ENCODE measurements at regions not wholly inside any gene's neighbourhood (a gene's known extent, or its start where the extent isn't known, plus 50 kb on each side); places are given as distances from the start of the nearest gene placed in this dataset.

GRCh38 chrX:6793000-6793399, 258.1 kb upstream of the VCX3A start:
- no peak overlapping the region for H3K27ac ChIP-seq
- in situ Hi-C loops (cut with MboI; ENCODE audit: low pct_ligation_motif_present in 1 of 4, low pct_unique_long_range_greater_than_20kb in 1 of 4, low sequenced_read_pairs in 3 of 4) = no loop called here
- H3K9me3 ChIP-seq = no peaks in the 10 kb centered on the region
- WGBS, 2 donors (ENCODE audit: low coverage in 1 of 2) = 92 to 97% methylated on average over 4 to 5 of the region's 5 CpGs
- intact Hi-C loops (cut with DNase I; ENCODE audit: low total_unique reads) = no loop called here
- no peak overlapping the region for H3K4me3 ChIP-seq
- no peaks in the 10 kb centered on the region for H3K36me3 ChIP-seq
- no peak for TF ChIP-seq CTCF (IDR thresholded peaks at IDR 0.05)
- no peaks in the 10 kb centered on the region for H3K4me1 ChIP-seq
- DNase-seq = no peak
- H3K27me3 ChIP-seq = no peaks in the 10 kb centered on the region

- Histone ChIP-seq H3K27me3 (no peaks in the 10 kb centered on the region), H3K36me3 (no peaks in the 10 kb centered on the region), H3K27ac (no peak overlapping the region), H3K9me3 (no peaks in the 10 kb centered on the region), H3K4me1 (no peaks in the 10 kb centered on the region), H3K4me3 (no peak overlapping the region)
- intact Hi-C loops (cut with DNase I; ENCODE audit: low total_unique reads) (no loop called here), in situ Hi-C loops (cut with MboI; ENCODE audit: low pct_ligation_motif_present in 1 of 4, low pct_unique_long_range_greater_than_20kb in 1 of 4, low sequenced_read_pairs in 3 of 4) (no loop called here)
- DNase-seq = no peak
- 84 to 100% methylated on average over 1 to 3 of the region's 3 CpGs for WGBS, 2 donors (ENCODE audit: low coverage in 1 of 2)
- TF ChIP-seq CTCF (IDR thresholded peaks at IDR 0.05) (no peak), POLR2A (IDR thresholded peaks at IDR 0.05) (no peak), POLR2AphosphoS5 (IDR thresholded peaks at IDR 0.05) (no peak), EP300 (IDR thresholded peaks at IDR 0.05; ENCODE audit: low read depth) (no peak)
Measured at GRCh38 chrX:6783912-6784311, 249.0 kb upstream of the VCX3A start.

- Histone ChIP-seq H3K27me3 (no peaks in the 10 kb centered on the region), H3K9me3 (no peaks in the 10 kb centered on the region), H3K36me3 (no peaks in the 10 kb centered on the region), H3K27ac (no peak overlapping the region), H3K4me1 (no peaks in the 10 kb centered on the region), H3K4me3 (no peak overlapping the region)
- 76% methylated on average over 5 of the region's 5 CpGs; no CpG with 5 or more reads in 1 of the 2 donors for WGBS, 2 donors (ENCODE audit: low coverage in 1 of 2)
- intact Hi-C loops (cut with DNase I; ENCODE audit: low total_unique reads) = no loop called here
- TF ChIP-seq CTCF (IDR thresholded peaks at IDR 0.05) = no peak
- TF ChIP-seq POLR2A (IDR thresholded peaks at IDR 0.05) = no peak
- no peak for TF ChIP-seq EP300 (IDR thresholded peaks at IDR 0.05; ENCODE audit: low read depth)
- no peak for TF ChIP-seq POLR2AphosphoS5 (IDR thresholded peaks at IDR 0.05)
- in situ Hi-C loops (cut with MboI; ENCODE audit: low pct_ligation_motif_present in 1 of 4, low pct_unique_long_range_greater_than_20kb in 1 of 4, low sequenced_read_pairs in 3 of 4) = no loop called here
- DNase-seq = no peak
Measured at GRCh38 chrX:6782831-6783230, 247.9 kb upstream of the VCX3A start.

- no peaks in the 10 kb centered on the region for H3K27me3 ChIP-seq
- WGBS, 2 donors (ENCODE audit: low coverage in 1 of 2) = 20 to 56% methylated on average over 1 to 22 of the region's 22 CpGs
- no peaks in the 10 kb centered on the region for H3K9me3 ChIP-seq
- no peak overlapping the region for H3K4me3 ChIP-seq
- H3K27ac ChIP-seq = no peak overlapping the region
- TF ChIP-seq CTCF (IDR thresholded peaks at IDR 0.05) (no peak), EP300 (IDR thresholded peaks at IDR 0.05; ENCODE audit: low read depth) (no peak), POLR2AphosphoS5 (IDR thresholded peaks at IDR 0.05) (no peak), POLR2A (IDR thresholded peaks at IDR 0.05) (no peak)
- no peaks in the 10 kb centered on the region for H3K4me1 ChIP-seq
- intact Hi-C loops (cut with DNase I; ENCODE audit: low total_unique reads) (no loop called here), in situ Hi-C loops (cut with MboI; ENCODE audit: low pct_ligation_motif_present in 1 of 4, low pct_unique_long_range_greater_than_20kb in 1 of 4, low sequenced_read_pairs in 3 of 4) (no loop called here)
- no peak for DNase-seq
- H3K36me3 ChIP-seq = no peaks in the 10 kb centered on the region
Measured at GRCh38 chrX:6778544-6779503, 243.9 kb upstream of the VCX3A start.

Measured in transverse colon (tissue), 4 donors.